Neuronal stem cell (in vitro differentiated cells): ENCODE measurements at regions not wholly inside any gene's neighbourhood (a gene's known extent, or its start where the extent isn't known, plus 50 kb on each side); places are given as distances from the start of the nearest gene placed in this dataset.

Experiments used
- DNase-seq: peaks from one replicate; pipeline ENCODE4 v3.0.0-alpha.2; 2013; ENCODE audit warnings: low spot score
- H2AFZ ChIP-seq: one replicate; pipeline ENCODE4 v1.6.1; 2013; ENCODE audit warnings: mild to moderate bottlenecking, low read length, inconsistent platforms
- H2AK5ac ChIP-seq: 2 replicates; pipeline ENCODE4 v1.6.1; 2013; ENCODE audit warnings: low read depth, mild to moderate bottlenecking, inconsistent platforms, low read length, moderate library complexity, mixed read lengths
- H2BK120ac ChIP-seq: 2 replicates; pipeline ENCODE4 v1.6.1; 2013; ENCODE audit warnings: low read depth, mild to moderate bottlenecking, inconsistent platforms, low read length, moderate library complexity, mixed read lengths
- H2BK12ac ChIP-seq: one replicate; pipeline ENCODE4 v1.6.1; 2013; ENCODE audit warnings: low read length, inconsistent platforms
- H2BK15ac ChIP-seq: 2 replicates; pipeline ENCODE4 v1.6.1; 2013; ENCODE audit warnings: mild to moderate bottlenecking, low read length, inconsistent platforms, mixed read lengths
- H2BK5ac ChIP-seq: one replicate; pipeline ENCODE4 v1.6.1; 2013; ENCODE audit warnings: inconsistent platforms, mild to moderate bottlenecking, low read length, moderate library complexity
- H3K14ac ChIP-seq: one replicate; pipeline ENCODE4 v1.6.1; 2013; ENCODE audit warnings: low read length, inconsistent platforms
- H3K18ac ChIP-seq: 2 replicates; pipeline ENCODE4 v1.6.1; 2013; ENCODE audit warnings: low read length, inconsistent platforms
- H3K23ac ChIP-seq: 2 replicates; pipeline ENCODE4 v1.6.1; 2013; ENCODE audit warnings: low read depth, mild to moderate bottlenecking, mixed read lengths, low read length, inconsistent platforms; ENCODE audit not compliant: poor library complexity
- H3K27ac ChIP-seq: replicated peaks from 3 replicates; pipeline ENCODE4 v1.5.1; 2013; ENCODE audit warnings: low read length, inconsistent platforms
- H3K27me3 ChIP-seq, 3 experiments: 2 replicates each; pipeline ENCODE4 v1.6.1; 2013; ENCODE audit warnings: low read length in 3 of 3, mild to moderate bottlenecking in 2 of 3, inconsistent platforms in 1 of 3, low read depth in 1 of 3, mixed read lengths in 1 of 3, moderate library complexity in 1 of 3; ENCODE audit not compliant: control insufficient read depth in 3 of 3, insufficient read depth in 3 of 3
- H3K36me3 ChIP-seq, 2 donors: replicated peaks in 1 of 2; 2 replicates each; pipeline ENCODE4 v1.6.1; 2013; ENCODE audit warnings: low read length in 2 of 2; ENCODE audit not compliant: control insufficient read depth in 2 of 2, insufficient read depth in 2 of 2
- H3K4ac ChIP-seq: 2 replicates; pipeline ENCODE4 v1.6.1; 2013; ENCODE audit warnings: inconsistent platforms, mild to moderate bottlenecking, low read length, moderate library complexity
- H3K4me1 ChIP-seq, 2 donors: 1 replicate in 1 of 2; 2 replicates in 1 of 2; pipeline ENCODE4 v1.6.1; 2013; ENCODE audit warnings: low read length in 2 of 2, low read depth in 1 of 2; ENCODE audit not compliant: control insufficient read depth in 2 of 2, insufficient read depth in 1 of 2
- H3K4me2 ChIP-seq: one replicate; pipeline ENCODE4 v1.6.1; 2013; ENCODE audit warnings: mild to moderate bottlenecking, low read length, inconsistent platforms; ENCODE audit not compliant: insufficient read depth, poor library complexity, severe bottlenecking
- H3K4me3 ChIP-seq, 2 donors: 2 replicates each; pipeline ENCODE4 v1.5.1; 2013; ENCODE audit warnings: low read length in 2 of 2, mild to moderate bottlenecking in 2 of 2, inconsistent platforms in 1 of 2, moderate library complexity in 1 of 2
- H3K79me1 ChIP-seq: one replicate; pipeline ENCODE4 v1.6.1; 2013; ENCODE audit warnings: low read depth, mild to moderate bottlenecking, inconsistent platforms, low read length, moderate library complexity
- H3K9ac ChIP-seq: one replicate; pipeline ENCODE4 v1.6.1; 2013; ENCODE audit warnings: mild to moderate bottlenecking, low read depth, low read length, inconsistent platforms; ENCODE audit not compliant: poor library complexity
- H3K9me3 ChIP-seq, 2 donors: replicated peaks in 1 of 2; 2 replicates each; pipeline versions ENCODE3 to v1.6.1; 2013; ENCODE audit warnings: low read length in 2 of 2, mild to moderate bottlenecking in 2 of 2, inconsistent platforms in 1 of 2, low read depth in 1 of 2, mixed read lengths in 1 of 2, moderate library complexity in 1 of 2; ENCODE audit not compliant: control insufficient read depth in 2 of 2, insufficient read depth in 1 of 2
- H4K8ac ChIP-seq: one replicate; pipeline ENCODE4 v1.6.1; 2013; ENCODE audit warnings: low read depth, mild to moderate bottlenecking, inconsistent platforms, low read length, moderate library complexity
- H4K91ac ChIP-seq: one replicate; pipeline ENCODE4 v1.6.1; 2013; ENCODE audit warnings: low read length, low read depth, mild to moderate bottlenecking, inconsistent platforms; ENCODE audit not compliant: poor library complexity
- WGBS, 2 donors: extraction: QIAGEN DNeasy Blood & Tissue Kit; methylation state at CpG; one replicate each; pipeline ENCODE4 v1.1.7; 2013; ENCODE audit warnings: missing lambda C conversion rate in 2 of 2, mixed read lengths in 1 of 2; ENCODE audit not compliant: insufficient read length in 2 of 2, insufficient replicate concordance in 1 of 2; ENCODE audit errors: extremely low coverage in 2 of 2; 5-methylcytosine and 5-hydroxymethylcytosine counted together

- no peaks in the 10 kb centered on the region for H3K36me3 ChIP-seq
- H3K4me2 ChIP-seq, result no peak overlapping the region
- H4K8ac ChIP-seq, result no peak overlapping the region
- H3K14ac ChIP-seq, result no peak overlapping the region
- no peak overlapping the region for H2BK5ac ChIP-seq
- no peak overlapping the region for H3K23ac ChIP-seq
- no peak overlapping the region for H4K91ac ChIP-seq
- no peak overlapping the region for H2AFZ ChIP-seq
- no peak overlapping the region for H2BK15ac ChIP-seq
- no peak overlapping the region for H3K4ac ChIP-seq
- H3K79me1 ChIP-seq, result peaks cover 2% of the 10 kb centered on the region
- H3K27ac ChIP-seq, result no peak overlapping the region
- H2BK12ac ChIP-seq, result no peak overlapping the region
- no peak overlapping the region for H3K18ac ChIP-seq
- no CpG with 5 or more reads among the region's 3 CpGs for WGBS, 2 donors
- peaks cover 0 to 4% of the 10 kb centered on the region in 2 donors for H3K9me3 ChIP-seq
- no peaks in the 10 kb centered on the region for H3K27me3 ChIP-seq
- DNase-seq, result no peak
- no peak overlapping the region for H2BK120ac ChIP-seq
- no peak overlapping the region for H2AK5ac ChIP-seq
- peaks cover 0 to 9% of the 10 kb centered on the region in 2 donors for H3K4me1 ChIP-seq
- no peak overlapping the region for H3K9ac ChIP-seq
- H3K4me3 ChIP-seq, result no peak overlapping the region
Measured at GRCh38 chr2:30334762-30335363, 103.5 kb downstream of the LBH start.

- Histone ChIP-seq H4K91ac (no peak overlapping the region), H3K18ac (no peak overlapping the region), H3K4me1 (peaks cover 0 to 7% of the 10 kb centered on the region in 2 donors), H4K8ac (no peak overlapping the region), H3K14ac (no peak overlapping the region), H2BK15ac (no peak overlapping the region), H3K27me3 (no peaks in the 10 kb centered on the region), H3K79me1 (peaks cover 2% of the 10 kb centered on the region), H3K23ac (no peak overlapping the region), H3K27ac (no peak overlapping the region), H3K9ac (no peak overlapping the region), H3K4me2 (no peak overlapping the region), H3K36me3 (no peaks in the 10 kb centered on the region), H2AFZ (no peak overlapping the region), H3K4me3 (no peak overlapping the region), H2BK12ac (no peak overlapping the region), H3K4ac (no peak overlapping the region), H2BK120ac (no peak overlapping the region), H2AK5ac (no peak overlapping the region), H3K9me3 (peaks cover 0 to 1% of the 10 kb centered on the region in 2 donors), H2BK5ac (no peak overlapping the region)
- DNase-seq, result no peak
- no CpG with 5 or more reads among the region's 2 CpGs for WGBS, 2 donors
Measured at GRCh38 chr2:30336084-30336483, 104.8 kb downstream of the LBH start.

DNA sequence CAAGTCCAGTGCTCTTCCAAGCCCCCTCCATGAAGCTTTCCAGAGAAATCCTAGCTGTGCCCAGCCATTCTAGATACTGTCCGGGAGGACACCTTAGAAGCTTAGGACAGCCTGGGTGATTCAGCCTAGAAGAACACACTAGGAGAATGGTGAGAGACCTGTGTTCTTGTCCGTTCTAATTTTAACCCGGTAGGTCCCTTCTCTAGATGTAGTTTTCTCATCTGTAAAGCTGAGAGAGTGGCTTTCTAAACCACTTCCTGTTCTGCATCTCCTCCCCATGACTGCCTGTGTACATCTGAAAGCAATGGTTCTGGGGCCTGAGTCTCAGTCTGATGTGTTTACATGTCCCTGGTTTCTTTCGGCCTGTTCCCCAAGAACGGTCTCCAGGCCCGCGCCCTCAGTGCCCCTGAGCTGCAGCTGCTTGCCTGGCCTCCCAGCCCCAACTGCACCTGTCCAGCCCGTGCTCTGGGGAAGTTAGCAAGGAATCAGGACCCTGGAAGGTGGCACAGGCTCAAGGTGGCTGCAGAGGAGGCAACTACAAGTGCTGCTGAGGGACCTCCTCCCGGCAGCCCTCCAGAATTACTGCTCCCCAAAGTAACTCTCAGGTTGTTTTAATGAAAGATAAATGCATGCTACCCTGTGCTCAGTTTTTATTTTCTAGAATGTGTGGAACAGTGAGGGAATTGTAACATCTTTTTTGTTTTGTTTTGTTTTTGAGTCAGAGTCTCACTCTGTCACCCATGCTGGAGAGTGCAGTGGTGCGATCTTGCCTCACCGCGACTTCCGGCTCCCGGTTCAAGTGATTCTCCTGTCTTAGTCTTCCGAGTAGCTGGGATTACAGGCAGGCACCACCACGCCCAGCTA lies 105.9 kb downstream of the LBH start:
- Histone ChIP-seq H3K27me3 (no peaks in the 10 kb centered on the region), H3K27ac (no peak overlapping the region), H3K4me1 (peaks cover 0 to 5% of the 10 kb centered on the region in 2 donors), H3K4me3 (no peak overlapping the region), H4K8ac (no peak overlapping the region), H3K4ac (no peak overlapping the region), H2BK120ac (no peak overlapping the region), H3K9me3 (peaks cover under 1 to 2% of the 10 kb centered on the region in 2 donors), H2BK5ac (no peak overlapping the region), H3K9ac (no peak overlapping the region), H3K36me3 (no peaks in the 10 kb centered on the region), H2BK12ac (no peak overlapping the region), H3K79me1 (no peaks in the 10 kb centered on the region), H3K14ac (no peak overlapping the region), H3K4me2 (no peak overlapping the region), H2BK15ac (no peak overlapping the region), H4K91ac (no peak overlapping the region), H3K23ac (no peak overlapping the region), H2AFZ (no peak overlapping the region), H3K18ac (peak overlapping the region; percentile 63), H2AK5ac (no peak overlapping the region)
- no peak for DNase-seq
- WGBS, 2 donors, result no CpG with 5 or more reads among the region's 16 CpGs

DNA sequence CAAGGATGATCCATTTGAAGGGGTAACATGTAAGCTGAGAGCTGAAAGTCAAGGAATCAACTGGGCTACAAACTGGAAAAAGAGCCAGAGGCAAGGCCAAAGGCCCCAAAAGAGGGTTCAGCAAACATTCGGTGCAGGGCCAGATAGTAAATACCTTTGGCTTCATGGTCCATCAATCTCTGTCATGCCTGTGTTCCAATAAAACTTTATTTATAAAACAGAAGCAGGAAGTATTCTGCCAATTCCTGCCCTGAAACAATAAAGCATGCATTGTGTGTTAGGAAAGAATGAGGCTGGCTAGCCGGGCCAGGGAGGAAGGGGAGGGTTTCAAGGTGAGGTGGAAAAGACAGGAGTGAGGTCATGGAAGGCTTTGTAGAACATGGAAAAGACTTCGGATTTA lies 107.1 kb downstream of the LBH start:
- no CpG with 5 or more reads among the region's 3 CpGs for WGBS, 2 donors
- no peak overlapping the region for H2AFZ ChIP-seq
- H3K36me3 ChIP-seq, result no peaks in the 10 kb centered on the region
- H3K27ac ChIP-seq, result no peak overlapping the region
- no peak for DNase-seq
- H3K79me1 ChIP-seq, result no peaks in the 10 kb centered on the region
- H3K18ac ChIP-seq, result no peak overlapping the region
- no peak overlapping the region for H3K14ac ChIP-seq
- no peaks in the 10 kb centered on the region for H3K27me3 ChIP-seq
- no peak overlapping the region for H3K4me3 ChIP-seq
- no peak overlapping the region for H4K91ac ChIP-seq
- no peak overlapping the region for H2BK15ac ChIP-seq
- no peak overlapping the region for H4K8ac ChIP-seq
- peaks cover 0 to 5% of the 10 kb centered on the region in 2 donors for H3K4me1 ChIP-seq
- H2AK5ac ChIP-seq, result no peak overlapping the region
- H3K9ac ChIP-seq, result no peak overlapping the region
- H2BK12ac ChIP-seq, result no peak overlapping the region
- H2BK5ac ChIP-seq, result no peak overlapping the region
- H3K4me2 ChIP-seq, result no peak overlapping the region
- H3K9me3 ChIP-seq, result peaks cover 2 to 5% of the 10 kb centered on the region in 2 donors
- H3K23ac ChIP-seq, result no peak overlapping the region
- H3K4ac ChIP-seq, result no peak overlapping the region
- H2BK120ac ChIP-seq, result no peak overlapping the region
